Vagina (tissue), 2 donors: ENCODE measurements at regions not wholly inside any gene's neighbourhood (a gene's known extent, or its start where the extent isn't known, plus 50 kb on each side); places are given as distances from the start of the nearest gene placed in this dataset.

Source experiments
- CTCF ChIP-seq, 3 experiments: fragments of 450-650 bp in 2 of 3; fragments of 200-600 bp in 1 of 3; sonication (generic) in 1 of 3; IDR thresholded peaks; one replicate each; pipeline ENCODE4 v1.5.1; 2017 to 2019; ENCODE audit warnings: antibody characterized with exemption in 3 of 3, mild to moderate bottlenecking in 2 of 3, moderate library complexity in 2 of 3
- POLR2AphosphoS5 ChIP-seq, 2 donors: sonication (generic); formaldehyde crosslinking; IDR thresholded peaks; one replicate each; pipeline ENCODE4 v1.9.0; 2017; ENCODE audit warnings: antibody characterized with exemption in 2 of 2, mild to moderate bottlenecking in 2 of 2, low read depth in 1 of 2; ENCODE audit not compliant: insufficient read depth in 1 of 2

DNA sequence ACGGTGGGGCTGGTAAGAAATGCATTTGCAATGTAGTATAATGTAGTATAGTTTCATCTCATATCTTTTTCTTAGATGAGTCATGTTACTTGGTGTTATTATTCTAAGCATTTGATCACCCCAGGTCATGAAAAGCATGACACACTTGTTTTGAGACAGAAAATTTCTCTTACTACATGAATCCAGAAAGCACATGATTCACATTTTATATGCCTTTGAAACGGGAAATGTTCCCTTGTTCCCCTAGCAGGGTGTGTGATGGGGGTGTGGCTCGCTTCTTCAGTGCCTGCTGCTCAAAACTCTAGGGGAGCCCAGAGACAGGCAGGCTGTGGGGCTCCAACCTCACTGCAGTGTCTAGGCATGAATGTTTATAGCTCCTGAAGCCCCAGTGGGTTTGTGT lies 116.0 kb upstream of the RAB27B start:
- no peak for TF ChIP-seq CTCF (IDR thresholded peaks at IDR 0.05)
- peak in 1 of 2 donors; percentile 30 for TF ChIP-seq POLR2AphosphoS5 (IDR thresholded peaks at IDR 0.05; ENCODE audit: insufficient read depth in 1 of 2, low read depth in 1 of 2)
